CD4-positive, alpha-beta T cell treated with Interleukin-6 at 100 ng/mL for 8 hours (primary cell): ENCODE measurements at regions not wholly inside any gene's neighbourhood (a gene's known extent, or its start where the extent isn't known, plus 50 kb on each side); places are given as distances from the start of the nearest gene placed in this dataset.
"Not testable (repeated sequence)": the region's sequence is repeated elsewhere in the genome, so short reads cannot be mapped to it uniquely, and the experiment has no call there.

ENCODE experiments used
- DNase-seq: peaks from one replicate; pipeline ENCODE4 v3.0.0-alpha.2; 2020; ENCODE audit warnings: mixed read lengths, low spot score

- no peak for DNase-seq
Observed at GRCh38 chr2:8558096-8558495, 123.8 kb upstream of the ID2 start.

GRCh38 chr2:8558956-8559355, 122.9 kb upstream of the ID2 start:
- DNase-seq, result no peak

- no peak for DNase-seq
Observed at GRCh38 chr2:8559805-8560204, 122.1 kb upstream of the ID2 start.

GRCh38 chr2:8561692-8562091, 120.2 kb upstream of the ID2 start:
- DNase-seq, result not testable (repeated sequence)

GRCh38 chr2:8563814-8564474, 117.9 kb upstream of the ID2 start:
- DNase-seq, result no peak

GRCh38 chr2:8564475-8564874, 117.4 kb upstream of the ID2 start:
- DNase-seq, result no peak

- DNase-seq, result no peak
Observed at GRCh38 chr2:8565399-8566154, 116.3 kb upstream of the ID2 start.

- DNase-seq, result no peak
Observed at GRCh38 chr2:8566155-8566670, 115.6 kb upstream of the ID2 start.

- no peak for DNase-seq
Observed at GRCh38 chr2:8566774-8567468, 114.9 kb upstream of the ID2 start.

- no peak for DNase-seq
Observed at GRCh38 chr2:8567469-8568260, 114.2 kb upstream of the ID2 start.

GRCh38 chr2:8568543-8569302, 113.1 kb upstream of the ID2 start:
- no peak for DNase-seq

GRCh38 chr2:8569332-8569930, 112.4 kb upstream of the ID2 start:
- no peak for DNase-seq

GRCh38 chr2:8570637-8571036, 111.2 kb upstream of the ID2 start:
- no peak for DNase-seq

- no peak for DNase-seq
Observed at GRCh38 chr2:8571301-8571791, 110.5 kb upstream of the ID2 start.

- DNase-seq, result no peak
Observed at GRCh38 chr2:8571792-8572499, 109.9 kb upstream of the ID2 start.

GRCh38 chr2:8572712-8573233, 109.1 kb upstream of the ID2 start:
- DNase-seq, result no peak

GRCh38 chr2:8573234-8573941, 108.5 kb upstream of the ID2 start:
- no peak for DNase-seq

GRCh38 chr2:8573942-8574195, 108.0 kb upstream of the ID2 start:
- DNase-seq, result no peak
